Activated effector memory CD4-positive, alpha-beta T cell treated with anti-CD3 and anti-CD28 coated beads, Interleukin-2, amount 50 U/mL, for 16 hours (primary cell): ENCODE measurements at regions not wholly inside any gene's neighbourhood (a gene's known extent, or its start where the extent isn't known, plus 50 kb on each side); places are given as distances from the start of the nearest gene placed in this dataset.
A peak's percentile ranks its signal among the peaks of the same experiment; 100 is the strongest.
"Not testable (repeated sequence)": the region's sequence is repeated elsewhere in the genome, so short reads cannot be mapped to it uniquely, and the experiment has no call there.

Experiments
- DNase-seq: peaks from one replicate; pipeline ENCODE4 v3.0.0-alpha.2; 2020

DNA sequence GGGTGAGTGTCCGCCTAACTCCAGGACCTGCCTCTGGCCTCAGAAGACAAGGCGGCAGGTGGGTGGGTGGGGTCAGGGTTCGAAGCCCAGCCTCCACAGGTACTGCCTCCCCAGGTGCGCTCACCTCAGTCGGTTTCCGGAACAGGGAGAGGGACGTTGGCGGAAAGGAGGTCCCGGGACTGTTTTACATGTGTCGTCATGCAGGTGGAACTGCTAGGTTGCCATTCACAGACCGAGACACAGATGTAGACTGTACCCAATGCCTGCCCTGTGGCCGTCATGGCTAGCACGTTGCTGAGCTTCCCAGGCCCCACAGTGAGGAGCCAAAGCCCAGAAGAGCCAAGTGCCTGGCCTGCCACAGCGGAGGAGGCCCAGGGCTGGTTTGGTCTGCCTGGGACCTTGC is 284.0 kb upstream of the HS6ST1 start:
- peak; percentile 57 for DNase-seq

DNA sequence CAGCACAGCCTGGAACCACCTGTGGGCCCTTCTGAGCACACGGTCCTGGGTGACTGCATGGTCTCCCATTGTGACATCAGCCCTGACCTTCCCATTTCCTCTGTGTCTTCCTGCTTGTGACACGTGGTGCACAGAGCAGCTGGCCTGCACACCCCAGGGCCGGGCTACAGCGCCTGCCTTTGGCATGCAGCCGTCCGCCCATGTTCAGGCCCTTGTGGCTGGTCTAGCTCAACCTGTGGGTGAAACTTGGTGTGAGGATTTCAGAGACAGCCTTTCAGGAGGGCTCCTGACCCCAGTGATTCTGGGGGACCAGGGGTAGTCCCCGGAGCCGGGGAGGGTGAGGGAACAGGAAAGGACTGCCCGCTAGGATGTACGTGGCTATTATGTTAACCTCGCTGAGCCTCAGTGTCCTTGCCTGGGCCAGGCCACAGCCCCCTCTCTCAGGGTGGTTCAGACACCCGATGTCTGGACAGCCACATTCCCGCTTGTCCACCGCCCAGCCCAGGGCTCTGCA is 284.8 kb upstream of the HS6ST1 start:
- DNase-seq = peak; percentile 46

- peak; percentile 21 for DNase-seq
Measured at GRCh38 chr2:128604045-128604444, 285.4 kb upstream of the HS6ST1 start.

DNA sequence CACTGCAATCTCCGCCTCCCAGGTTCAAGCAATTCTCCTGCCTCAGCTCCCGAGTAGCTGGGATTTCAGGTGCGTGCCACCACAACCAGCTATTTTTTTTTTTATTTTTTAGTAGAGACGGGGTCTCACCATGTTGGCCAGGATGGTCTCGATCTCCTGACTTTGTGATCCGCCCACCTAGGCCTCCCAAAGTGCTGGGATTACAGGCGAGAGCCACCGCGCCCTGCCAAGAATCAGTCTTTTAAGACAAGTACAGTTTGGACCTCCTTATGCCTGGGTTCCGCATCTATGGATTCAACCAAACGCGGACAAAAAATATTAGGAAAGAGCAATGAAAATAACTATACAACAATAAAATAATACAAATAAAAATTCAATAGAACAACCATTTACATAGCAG is 285.9 kb upstream of the HS6ST1 start:
- peak; percentile 33 for DNase-seq

GRCh38 chr2:128605421-128605820 is 286.8 kb upstream of the HS6ST1 start:
- peak; percentile 37 for DNase-seq

GRCh38 chr2:128605931-128606330 is 287.3 kb upstream of the HS6ST1 start:
- DNase-seq = no peak

DNA sequence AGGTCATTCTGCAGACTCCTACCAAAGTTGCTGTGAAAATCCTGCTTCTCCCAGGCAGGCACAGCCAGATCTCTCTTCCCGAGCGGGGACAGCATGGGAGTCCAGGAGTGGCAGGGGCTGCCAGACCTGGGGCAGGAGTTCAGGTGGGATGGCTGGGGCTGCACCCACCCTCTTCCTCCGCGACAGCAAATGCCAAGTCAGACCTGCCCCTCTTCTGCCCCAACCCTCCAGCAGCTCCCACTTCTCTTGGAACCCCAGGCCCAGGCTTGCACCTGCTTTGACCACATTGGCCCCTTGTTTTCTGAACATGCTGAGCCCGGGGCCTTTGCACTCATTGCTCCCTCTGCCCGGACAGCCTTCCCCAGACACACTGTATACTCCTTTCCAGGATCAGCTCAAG is 288.2 kb upstream of the HS6ST1 start:
- peak; percentile 50 for DNase-seq

DNA sequence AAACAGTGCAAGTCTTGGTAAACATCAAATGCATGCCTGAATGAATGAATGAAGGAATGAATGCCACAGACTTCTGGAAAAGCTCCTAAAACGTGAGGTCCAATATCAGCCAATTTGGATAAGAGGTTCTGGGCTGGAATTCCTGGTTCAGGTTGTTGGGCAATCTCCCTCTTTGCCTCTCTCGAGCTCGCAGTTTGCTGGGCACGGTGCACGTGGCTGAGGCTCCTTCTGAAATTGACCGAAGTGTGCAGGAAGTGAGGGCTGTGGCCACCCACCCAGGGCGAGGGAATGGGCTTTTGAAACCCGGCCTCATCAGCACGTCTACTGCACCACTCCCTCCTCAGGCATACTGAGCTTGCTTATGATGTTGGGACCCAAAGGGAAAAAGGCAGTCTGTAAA is 288.8 kb upstream of the HS6ST1 start:
- peak; percentile 37 for DNase-seq

GRCh38 chr2:128607911-128608506 is 289.3 kb upstream of the HS6ST1 start:
- peak; percentile 38 for DNase-seq

DNA sequence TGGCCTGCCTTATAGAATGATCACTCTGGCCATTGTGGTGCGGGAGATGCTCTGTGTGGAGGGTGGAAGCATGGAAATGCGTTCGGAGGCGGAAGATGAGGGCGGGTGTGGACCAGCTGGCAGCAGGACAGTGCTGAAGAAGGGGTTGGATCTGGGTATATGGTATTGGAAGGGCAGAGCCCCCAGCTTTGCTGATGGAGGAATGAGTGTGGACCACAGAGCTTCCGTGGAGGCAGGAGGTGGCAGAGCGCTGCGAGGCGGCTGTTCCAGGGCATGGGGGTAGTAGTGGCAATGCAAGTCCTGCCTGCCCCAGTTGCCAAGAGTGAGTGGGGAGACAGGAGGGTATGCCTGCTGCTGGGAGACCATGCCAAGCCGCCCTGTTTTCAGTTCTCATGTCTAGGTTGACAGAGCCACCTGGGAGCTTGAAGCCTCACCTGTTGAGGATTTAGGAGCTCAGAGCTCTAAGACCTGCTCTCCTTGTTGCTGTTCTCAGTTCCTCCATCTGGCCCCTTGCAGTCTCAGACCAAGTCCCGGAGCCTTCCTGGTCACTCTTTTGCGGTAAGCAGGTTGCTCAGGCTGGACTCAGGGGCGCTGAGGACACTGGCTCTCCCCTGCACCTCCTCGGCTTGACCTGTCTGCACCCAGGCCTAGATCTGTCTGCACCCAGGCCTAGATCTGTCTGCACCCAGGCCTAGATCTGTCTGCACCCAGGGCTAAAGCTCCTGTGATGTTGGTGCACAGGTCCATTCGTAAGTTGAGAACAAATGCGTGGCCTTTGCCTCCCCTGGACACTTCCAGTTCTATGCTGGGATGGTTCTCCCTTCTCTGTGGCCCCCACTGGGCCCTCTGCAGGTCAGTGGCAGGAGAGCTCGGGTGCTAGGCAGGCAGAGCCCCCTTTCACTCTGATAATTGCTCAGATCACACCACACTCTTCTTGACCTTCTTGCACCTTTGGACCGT is 290.5 kb upstream of the HS6ST1 start:
- DNase-seq = peak; percentile 53

DNA sequence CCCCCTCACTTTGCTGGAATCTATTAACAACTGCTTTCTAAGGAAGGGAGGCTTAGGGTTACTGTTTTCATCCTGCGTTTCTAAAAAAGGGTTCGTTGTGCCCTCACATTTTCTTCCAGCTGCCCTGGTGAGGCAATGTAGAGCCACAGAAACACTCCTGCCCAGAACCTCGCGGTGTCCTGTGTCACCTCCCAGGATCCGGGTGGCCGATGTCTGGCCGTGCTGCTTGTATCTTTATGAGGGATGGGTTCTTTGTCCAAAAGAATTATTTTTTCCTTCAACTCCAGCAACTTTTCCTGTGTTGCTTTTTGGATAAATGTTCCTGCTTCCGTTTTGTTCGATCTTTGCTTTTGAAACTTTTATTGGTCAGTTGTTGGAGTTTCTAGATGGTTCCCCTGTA is 291.8 kb upstream of the HS6ST1 start:
- DNase-seq = no peak

DNA sequence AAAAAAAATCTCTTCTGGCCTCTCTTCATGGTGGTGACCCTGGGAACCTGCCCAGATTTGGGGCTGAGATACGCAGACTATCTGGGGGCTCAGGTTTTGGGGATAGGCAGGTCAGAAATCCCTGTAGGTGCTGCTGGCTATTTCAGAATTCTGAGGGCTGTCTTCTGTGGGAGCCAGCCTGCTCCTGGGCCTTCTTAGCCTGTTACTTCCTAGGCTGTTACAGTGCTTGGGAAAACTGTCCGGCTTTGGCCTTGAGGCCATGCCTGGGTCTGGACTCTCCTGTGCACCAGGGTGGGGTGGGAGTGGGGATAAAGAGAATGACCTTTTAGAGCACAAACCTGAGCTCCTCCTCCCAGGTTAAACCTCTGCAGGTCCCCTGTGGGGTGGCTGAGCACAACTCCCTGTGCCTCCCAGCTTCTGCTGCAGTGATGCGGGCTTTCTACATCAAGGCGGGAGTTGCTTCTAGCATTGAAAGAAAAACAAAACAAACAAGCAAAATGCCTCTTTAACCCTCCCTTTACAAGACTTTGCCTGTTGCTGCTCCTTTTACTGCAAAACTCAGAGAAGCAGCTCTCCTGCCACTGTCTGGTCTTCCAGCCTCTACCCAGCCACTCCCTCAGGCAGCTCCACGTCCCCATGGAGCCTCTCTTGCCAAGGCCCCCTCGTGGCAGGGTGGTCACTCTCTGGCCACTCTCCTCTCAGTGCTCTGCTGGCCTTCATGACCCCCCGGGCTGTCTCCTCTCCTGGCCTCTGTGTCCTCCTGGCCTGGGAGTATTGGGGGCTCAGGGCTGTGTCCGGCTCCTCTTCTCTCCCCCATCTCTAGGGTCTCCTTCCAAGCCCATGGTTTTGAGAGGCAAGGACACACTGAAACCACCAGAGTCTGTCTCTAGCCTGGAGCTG is 293.0 kb upstream of the HS6ST1 start:
- peak; percentile 27 for DNase-seq

DNA sequence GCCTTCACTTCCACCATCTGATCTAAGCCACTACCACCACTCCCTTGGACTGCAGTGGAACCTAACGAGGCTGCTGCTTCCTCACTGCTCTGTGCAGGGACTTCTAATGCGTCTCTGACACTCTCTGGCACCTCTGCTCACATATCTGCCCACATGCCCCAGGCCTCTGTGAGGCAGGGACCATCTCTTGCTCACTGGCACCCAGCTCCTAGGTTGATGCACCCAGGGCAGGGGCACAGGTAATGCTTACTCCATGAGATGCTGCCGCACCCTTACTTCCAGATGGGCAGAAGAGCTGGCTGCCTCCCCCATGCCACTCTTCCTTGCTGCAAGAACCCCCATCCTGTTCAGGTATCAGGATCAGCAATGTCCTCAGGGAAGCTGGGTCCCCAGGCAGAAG is 294.0 kb upstream of the HS6ST1 start:
- DNase-seq = peak; percentile 5

DNA sequence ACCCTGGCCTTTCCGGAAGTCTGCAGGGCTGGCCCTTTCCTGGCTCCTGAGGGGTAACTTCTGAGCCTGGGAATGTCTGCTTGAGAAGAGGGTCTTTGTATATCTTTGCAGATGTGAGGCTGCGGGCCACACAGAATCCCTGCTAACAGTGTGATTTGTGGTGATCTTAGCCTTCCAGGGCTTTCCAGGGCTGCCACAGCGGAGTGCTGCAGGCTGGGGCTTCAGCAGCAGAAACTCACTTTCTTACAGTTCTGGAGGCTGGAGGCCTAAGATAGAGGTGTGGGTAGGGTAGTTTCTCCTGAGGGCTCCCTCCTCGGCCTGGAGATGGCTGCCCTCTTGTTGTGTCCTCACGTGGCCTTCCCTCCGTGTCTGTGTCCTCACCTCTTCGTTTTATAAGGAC is 294.7 kb upstream of the HS6ST1 start:
- peak; percentile 38 for DNase-seq

- peak; percentile 6 for DNase-seq
Measured at GRCh38 chr2:128613876-128614275, 295.2 kb upstream of the HS6ST1 start.

- not testable (repeated sequence) for DNase-seq
Measured at GRCh38 chr2:128614907-128615306, 296.2 kb upstream of the HS6ST1 start.

GRCh38 chr2:128615571-128615970 is 296.9 kb upstream of the HS6ST1 start:
- DNase-seq = peak; percentile 33

DNA sequence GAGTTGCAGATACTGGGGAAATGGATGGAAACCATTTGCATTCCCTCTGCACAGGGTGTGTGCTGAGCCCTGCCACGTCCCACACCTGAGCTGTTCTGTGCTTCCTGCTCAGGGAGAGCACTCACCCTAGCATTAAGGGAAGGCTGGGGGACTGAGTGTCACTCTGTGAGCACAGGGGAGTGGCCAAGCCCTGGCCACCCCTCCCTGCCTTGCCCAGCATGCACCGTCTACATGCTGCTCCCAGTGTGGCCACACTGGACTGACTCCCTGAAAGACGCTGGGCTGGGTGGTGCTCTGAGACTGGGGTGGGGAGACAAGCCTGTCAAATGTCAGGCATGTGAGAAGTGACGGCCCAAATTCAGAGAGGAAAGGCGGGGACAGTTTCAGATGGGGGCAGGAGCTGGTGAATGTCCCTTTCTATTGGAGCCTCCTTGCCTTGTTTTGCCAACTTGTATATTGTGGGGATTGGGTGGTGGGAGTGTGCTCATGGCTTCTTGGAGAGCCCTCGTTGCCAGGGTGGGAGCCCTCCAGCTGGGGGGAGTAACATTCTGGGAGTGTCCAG is 298.4 kb upstream of the HS6ST1 start:
- no peak for DNase-seq

GRCh38 chr2:128617661-128618060 is 299.0 kb upstream of the HS6ST1 start:
- DNase-seq = no peak

DNA sequence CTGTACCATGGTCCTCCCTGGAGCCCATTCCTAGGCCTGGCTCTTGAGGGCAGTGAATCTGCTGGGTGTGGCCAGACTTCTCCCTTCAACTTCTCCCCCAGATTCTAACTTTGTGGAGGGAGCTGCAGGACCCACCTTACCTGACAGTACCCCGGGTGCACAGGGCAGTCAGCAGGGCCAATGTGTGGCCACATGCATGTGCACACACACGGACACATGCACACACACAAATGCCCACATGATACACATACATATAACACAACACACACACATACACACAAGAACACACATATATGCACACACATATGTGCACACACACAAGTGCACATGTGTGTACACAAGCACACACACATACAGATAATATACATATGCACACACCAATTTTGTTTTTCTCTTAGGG is 300.0 kb upstream of the HS6ST1 start:
- no peak for DNase-seq

GRCh38 chr2:128619471-128620325 is 301.0 kb upstream of the HS6ST1 start:
- no peak for DNase-seq

DNA sequence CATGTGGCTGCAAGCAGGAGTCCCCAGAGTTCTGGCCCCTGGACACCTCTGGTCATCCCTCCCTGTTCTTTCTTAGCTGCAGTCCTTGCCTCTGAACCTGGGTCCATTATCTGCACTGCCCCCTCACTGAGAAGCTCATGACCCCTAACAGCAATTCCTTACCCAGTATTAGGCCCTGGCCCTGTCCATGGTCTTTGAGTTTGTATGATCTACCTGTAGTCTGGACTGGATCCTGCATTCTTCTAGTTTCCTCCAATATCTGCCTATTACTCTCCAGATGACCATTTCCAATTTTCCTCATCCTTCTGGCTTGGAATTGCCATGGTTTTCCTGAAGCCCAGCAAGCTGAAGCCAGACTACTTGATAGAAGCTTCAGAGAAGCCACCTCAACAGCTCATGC is 302.4 kb upstream of the HS6ST1 start:
- no peak for DNase-seq
